GM18858 (cell line): ENCODE measurements at regions not wholly inside any gene's neighbourhood (a gene's known extent, or its start where the extent isn't known, plus 50 kb on each side); places are given as distances from the start of the nearest gene placed in this dataset.

Experiments used
- ATAC-seq: cut with Tn5 transposase; IDR thresholded peaks from one replicate; pipeline ENCODE4 v1.9.1; 2021; ENCODE audit not compliant: unreplicated experiment

GRCh38 chr4:96301715-96302114 is 461.8 kb downstream of the PDHA2 start:
- ATAC-seq: no peak

GRCh38 chr4:96305030-96305429 is 465.1 kb downstream of the PDHA2 start:
- ATAC-seq: no peak

DNA sequence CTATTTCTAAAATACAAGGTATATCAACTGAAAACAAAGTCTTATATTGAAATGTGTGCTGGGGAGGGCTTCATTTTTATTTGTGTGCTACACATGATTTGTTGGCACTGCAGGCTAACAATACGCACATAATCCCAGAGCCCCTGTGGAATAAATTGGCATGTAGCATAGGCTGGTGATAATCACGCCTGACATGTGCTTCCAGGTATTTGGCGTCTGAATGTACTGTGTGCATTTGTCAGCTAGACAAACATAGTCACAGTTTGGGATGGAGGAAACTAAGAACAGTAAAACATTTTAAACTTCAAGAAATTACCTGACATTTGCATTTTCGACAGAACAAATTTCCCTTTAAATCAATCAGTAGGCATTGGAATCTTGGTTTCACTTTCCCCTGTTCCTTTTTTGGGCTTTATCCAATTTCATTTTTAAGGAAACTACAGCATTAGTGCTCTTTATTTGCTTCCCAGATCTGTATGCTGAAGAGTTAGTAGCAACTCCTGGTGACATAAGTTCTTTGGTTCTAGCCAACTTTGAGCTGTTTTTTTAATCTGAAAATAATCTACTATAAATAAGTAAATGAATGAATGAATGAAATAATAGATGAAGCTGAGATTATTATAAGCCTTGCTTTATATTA is 472.3 kb downstream of the PDHA2 start:
- no peak for ATAC-seq

DNA sequence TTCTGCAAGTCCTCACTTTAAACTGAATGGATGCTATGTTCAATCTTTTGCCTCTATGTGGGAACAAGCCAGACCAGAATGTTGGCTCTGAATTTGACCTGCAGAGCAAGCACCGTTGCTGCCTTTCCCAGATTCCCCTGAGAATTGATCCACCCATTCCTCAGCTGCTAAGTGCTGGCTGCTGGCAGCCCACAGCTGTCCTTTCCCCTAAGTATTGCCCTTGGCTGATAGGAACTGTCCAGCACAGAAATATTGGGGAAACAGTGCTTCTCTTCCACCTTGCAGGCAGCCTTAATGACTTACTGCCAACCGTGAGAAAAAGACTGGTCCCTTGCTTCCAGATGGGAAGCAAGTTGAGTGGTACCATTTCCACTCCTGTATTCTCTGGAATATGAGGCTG is 475.9 kb downstream of the PDHA2 start:
- ATAC-seq: no peak

- ATAC-seq: no peak
These were observed 476.9 kb downstream of the PDHA2 start for GRCh38 chr4:96316776-96317175.

DNA sequence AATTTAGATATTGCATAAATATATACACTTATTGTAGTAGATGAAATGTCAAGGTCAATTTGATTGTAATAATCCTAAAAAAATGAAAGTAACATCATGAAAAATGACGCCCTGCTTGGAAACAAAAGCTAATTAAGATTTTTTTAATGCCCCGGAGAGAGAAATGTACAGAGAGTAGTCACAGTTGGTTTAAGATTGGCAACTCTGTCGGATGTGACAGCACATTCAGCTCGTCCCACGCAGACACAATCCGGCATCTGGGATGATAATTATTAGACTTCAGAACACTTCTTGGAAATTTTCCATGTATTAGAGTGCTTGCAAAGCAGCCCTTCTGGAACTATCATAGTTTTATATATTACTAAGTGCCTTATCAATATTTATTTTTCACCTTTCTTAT is 478.0 kb downstream of the PDHA2 start:
- ATAC-seq: no peak

DNA sequence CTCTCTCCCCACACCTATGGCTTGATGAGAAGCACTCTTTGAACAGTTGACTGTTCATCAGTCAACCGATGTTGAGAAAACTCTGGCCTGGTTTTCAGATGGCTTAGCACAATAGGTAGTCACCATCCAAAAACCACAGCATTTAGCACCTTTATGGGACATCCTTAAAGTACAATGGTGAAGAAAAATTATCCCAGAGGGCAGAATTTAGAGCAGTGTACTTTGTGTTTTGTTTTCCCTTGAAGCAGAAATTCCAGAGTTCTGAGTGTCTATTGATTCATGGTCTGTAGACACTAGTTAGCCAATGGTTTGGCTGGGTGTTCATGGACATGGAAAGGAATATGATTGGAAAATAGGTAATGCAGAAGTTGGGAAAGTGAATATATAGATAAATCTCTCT is 487.0 kb downstream of the PDHA2 start:
- ATAC-seq: no peak

GRCh38 chr4:96342196-96342595 is 502.3 kb downstream of the PDHA2 start:
- ATAC-seq: no peak

DNA sequence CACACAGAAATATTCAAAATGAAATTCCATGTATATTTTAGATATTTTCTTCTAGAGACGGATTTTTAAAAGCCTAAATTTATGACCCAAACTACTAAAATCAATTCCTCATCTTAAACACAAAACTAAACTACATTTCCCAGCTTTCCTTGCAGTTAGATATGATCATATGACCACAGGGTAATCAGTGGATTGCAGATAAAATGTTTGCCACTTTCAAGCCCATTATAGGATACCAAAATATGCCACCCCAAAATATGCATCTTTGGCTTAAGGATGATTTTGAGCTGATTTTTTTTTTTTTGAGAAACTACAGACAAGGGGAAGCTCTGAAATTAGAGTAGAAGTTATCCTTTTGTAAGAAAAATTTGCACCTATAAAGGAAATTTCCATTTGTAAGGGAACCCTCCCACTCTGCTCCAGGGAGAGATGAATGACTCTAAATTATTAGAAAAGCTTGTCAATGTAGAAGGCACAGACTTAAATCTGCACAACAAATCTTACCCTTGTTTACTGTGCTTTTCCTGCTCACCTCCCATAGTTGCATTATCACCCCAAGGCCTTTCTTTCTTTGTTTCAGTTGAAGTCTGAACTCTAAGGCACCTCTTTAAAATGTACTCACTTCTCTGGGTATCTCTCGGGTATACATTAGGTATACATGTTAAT is 503.0 kb downstream of the PDHA2 start:
- no peak for ATAC-seq

DNA sequence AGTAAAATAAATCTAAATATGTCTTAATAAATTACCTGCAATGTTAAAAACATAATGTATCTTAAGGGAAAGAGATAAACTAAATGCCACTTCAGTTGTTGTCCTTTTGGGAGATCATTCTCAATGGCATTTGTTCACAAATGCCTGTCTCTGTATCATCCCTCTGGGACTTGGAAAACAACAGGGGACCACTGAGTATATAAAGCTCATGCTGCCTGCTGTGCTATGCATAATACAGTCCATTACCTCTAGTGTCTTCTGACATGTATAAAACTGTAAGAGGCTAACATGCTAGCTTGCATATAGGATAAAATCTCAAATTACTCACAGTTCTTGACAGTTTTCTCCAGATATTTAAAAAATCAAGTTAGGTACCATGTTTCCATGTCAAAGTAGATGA is 503.9 kb downstream of the PDHA2 start:
- ATAC-seq: no peak

DNA sequence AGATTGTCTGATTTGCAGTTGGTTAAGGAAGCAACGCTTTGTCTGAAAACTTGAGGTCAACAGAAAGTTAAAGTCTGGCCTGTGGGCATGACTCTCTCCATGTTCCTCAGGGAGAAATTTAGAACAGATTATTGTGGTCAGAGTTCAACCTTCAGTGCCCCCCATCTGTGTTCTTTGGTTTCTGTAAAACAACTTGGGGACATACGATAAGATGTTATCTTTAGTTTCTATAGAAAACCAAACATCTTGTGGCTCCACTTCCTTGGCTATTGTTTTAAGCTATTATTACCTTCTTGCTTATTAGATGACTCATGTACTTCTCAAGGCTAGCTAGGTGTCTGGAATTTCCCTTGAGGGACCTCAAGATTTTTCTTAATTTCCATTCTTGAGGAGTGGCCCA is 507.7 kb downstream of the PDHA2 start:
- ATAC-seq: no peak

DNA sequence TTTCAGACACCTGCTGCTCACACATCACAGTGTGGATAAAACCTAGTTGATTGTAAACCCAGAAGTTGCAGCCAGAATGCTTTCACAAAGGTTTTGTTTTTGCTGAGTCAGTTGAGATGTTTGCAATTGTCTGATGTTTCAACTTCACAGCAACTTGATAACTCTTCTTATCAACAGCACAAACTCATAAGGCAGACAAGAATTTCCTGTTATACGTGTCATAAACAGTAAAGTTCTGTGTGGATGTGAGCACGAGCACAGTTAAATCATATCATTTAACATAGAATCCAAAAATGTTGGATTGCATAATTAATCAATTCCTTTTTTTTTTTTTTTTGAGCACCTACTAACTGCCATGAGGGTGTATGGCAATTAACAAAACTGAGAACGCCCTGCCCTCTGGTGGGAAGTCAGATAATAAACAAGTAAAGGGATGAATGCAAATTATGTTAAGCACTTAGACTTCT is 512.2 kb downstream of the PDHA2 start:
- ATAC-seq: no peak

GRCh38 chr4:96354036-96354712 is 514.3 kb downstream of the PDHA2 start:
- ATAC-seq: no peak

DNA sequence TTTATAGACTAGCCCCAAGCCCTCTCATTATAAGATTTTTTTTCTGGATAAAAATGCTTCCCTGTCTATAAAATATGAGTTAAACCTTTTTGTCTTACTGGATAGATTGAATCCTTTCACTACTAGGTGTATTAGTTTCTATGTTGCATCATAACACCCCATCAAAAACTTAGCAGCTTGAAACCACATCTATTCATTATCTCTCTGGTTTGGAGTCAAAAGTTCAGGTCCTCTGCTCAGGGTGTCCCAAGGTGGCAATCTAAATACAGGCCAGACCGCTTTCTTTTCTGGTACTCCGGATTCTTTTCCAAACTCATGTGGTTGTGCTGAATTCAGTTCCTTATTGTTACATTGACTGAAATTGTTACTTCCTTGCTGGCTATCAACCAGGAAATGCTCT is 515.5 kb downstream of the PDHA2 start:
- no peak for ATAC-seq

GRCh38 chr4:96356591-96357370 is 516.9 kb downstream of the PDHA2 start:
- ATAC-seq: no peak

DNA sequence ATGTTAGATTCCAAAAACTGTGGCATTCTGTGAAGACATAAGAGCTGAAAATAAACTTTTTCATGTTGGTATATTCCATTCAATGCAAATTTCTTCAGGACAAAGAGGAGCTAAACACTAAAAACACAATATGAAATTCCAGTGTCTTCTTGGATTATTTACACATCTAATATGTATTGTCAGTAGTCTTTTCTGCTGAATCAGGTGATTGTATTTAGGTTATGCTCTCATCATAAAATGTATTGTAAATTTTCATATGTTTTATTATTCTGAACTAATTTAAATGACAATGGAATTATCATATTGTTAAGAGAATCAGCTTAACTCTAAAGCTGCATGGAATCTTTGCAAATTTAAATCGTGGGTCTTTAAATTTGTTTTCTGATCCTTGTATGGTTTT is 526.7 kb downstream of the PDHA2 start:
- no peak for ATAC-seq

DNA sequence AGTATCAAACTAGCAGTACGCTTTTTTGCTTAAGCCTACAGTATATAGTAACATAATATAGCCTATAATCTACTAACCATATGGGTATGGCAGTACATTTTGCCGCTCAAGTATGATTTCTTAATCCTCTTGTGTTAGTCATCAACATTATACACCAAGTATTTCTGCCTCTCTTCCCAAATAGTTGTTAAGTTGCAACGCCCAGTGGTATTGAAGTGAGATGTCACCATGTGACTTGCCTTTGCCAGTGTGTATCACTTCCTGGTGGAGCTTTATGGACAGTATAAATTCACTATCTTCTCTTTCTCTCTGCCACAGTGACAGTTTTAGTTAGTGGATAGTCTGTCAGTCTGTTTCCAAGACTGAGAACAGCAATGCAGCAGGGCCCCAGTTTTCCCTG is 535.5 kb downstream of the PDHA2 start:
- ATAC-seq: no peak

GRCh38 chr4:96379524-96379923 is 539.6 kb downstream of the PDHA2 start:
- no peak for ATAC-seq

DNA sequence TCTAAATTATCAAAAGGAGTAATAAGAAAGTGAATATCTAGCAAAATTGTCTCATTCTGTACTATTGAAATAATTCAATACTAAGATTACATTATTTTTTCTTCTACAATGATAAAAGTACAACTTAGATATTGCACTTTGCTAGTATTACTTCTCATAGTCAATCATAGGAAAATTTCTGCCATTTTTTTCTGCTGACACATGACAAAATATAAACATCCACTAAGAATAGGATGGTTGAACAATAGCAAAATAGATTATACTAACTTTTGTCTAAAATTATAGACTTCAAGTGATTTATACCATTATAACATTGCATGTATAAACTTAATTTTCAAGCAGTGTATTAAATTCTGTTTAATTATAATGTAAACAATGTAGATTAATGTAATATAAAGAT is 540.2 kb downstream of the PDHA2 start:
- ATAC-seq: no peak

DNA sequence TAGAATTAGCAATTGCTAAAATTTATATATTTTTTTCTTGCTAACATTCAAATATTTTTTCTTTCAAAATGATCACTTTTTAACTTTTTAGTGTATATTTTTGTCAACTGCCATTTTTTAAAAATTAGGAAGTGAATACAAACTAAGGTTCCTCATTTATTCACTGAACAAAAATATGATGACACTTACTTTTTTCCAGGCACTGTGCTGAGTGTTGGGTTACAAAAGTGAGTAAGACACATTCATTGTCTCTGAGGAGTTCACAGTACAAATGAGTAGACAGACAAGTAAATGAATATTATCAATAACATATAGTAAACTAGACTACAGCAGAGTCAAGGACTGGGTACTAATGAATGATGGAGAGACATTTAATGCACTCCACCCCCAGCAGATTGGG is 543.5 kb downstream of the PDHA2 start:
- no peak for ATAC-seq

DNA sequence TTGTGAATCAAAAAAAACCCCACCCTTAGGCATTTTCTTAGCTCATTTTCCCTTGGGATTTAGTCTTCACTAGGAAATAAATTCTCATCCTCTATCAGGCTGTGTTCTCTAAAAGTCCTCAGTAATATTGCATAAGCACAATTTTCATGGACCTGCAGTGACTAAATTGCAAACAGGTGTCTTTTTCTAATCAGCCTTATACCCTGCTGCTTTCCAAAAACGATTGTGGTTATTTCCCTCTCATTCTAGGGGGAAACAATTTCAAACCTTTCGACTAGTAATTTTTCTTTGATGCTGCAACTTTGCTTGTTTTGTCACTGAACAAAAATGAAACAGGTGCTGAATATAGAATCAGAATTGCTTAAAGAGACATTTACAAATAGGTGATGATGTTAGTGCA is 549.9 kb downstream of the PDHA2 start:
- ATAC-seq: no peak

DNA sequence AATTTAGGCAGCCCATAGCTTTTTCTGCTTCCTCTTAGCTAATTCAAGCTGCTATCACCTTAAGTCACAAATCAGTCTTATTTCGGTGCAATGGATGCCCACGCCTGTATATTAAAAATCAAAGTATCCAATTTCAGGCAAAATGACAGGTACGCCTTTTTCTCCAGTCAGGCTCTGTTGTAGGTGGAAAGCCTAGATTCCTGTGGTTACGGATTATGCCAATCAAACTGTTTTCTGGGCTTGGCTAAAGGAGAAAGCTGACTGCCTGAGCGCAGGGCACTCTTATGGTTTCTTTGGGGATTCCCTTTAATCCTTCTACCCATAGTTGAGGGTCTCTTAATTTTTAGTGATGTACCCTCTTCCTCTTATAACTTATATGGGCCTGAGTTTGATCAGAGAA is 550.5 kb downstream of the PDHA2 start:
- ATAC-seq: no peak
